C1 segment of cervical spinal cord (tissue), 14 donors: ENCODE measurements at regions not wholly inside any gene's neighbourhood (a gene's known extent, or its start where the extent isn't known, plus 50 kb on each side); places are given as distances from the start of the nearest gene placed in this dataset.

Experiments
- DNase-seq, 14 donors: peaks; one replicate each; lab custom pipeline; 2025; lab: John Stamatoyannopoulos, UW

- DNase-seq = no peak
Observed at GRCh38 chr6:120096696-120097260, 747.2 kb upstream of the MAN1A1 start.

GRCh38 chr6:120083186-120083585 lies 733.6 kb upstream of the MAN1A1 start:
- no peak for DNase-seq

- DNase-seq = no peak
Observed at GRCh38 chr6:120077489-120077888, 727.9 kb upstream of the MAN1A1 start.

GRCh38 chr6:120058410-120058809 lies 708.8 kb upstream of the MAN1A1 start:
- no peak for DNase-seq

- no peak for DNase-seq
Observed at GRCh38 chr6:120056085-120056484, 706.5 kb upstream of the MAN1A1 start.

- DNase-seq = no peak
Observed at GRCh38 chr6:120055071-120055470, 705.5 kb upstream of the MAN1A1 start.

- no peak for DNase-seq
Observed at GRCh38 chr6:120039664-120040063, 690.1 kb upstream of the MAN1A1 start.

- DNase-seq = no peak
Observed at GRCh38 chr6:120031837-120032236, 682.3 kb upstream of the MAN1A1 start.

- no peak for DNase-seq
Observed at GRCh38 chr6:120026791-120027190, 677.2 kb upstream of the MAN1A1 start.

GRCh38 chr6:120010075-120010474 lies 660.5 kb upstream of the MAN1A1 start:
- DNase-seq = no peak

GRCh38 chr6:120005292-120005976 lies 655.9 kb upstream of the MAN1A1 start:
- no peak for DNase-seq

GRCh38 chr6:119986934-119987549 lies 637.5 kb upstream of the MAN1A1 start:
- DNase-seq = no peak

GRCh38 chr6:119985952-119986736 lies 636.6 kb upstream of the MAN1A1 start:
- no peak for DNase-seq

- no peak for DNase-seq
Observed at GRCh38 chr6:119980802-119981201, 631.2 kb upstream of the MAN1A1 start.

GRCh38 chr6:119979862-119980261 lies 630.3 kb upstream of the MAN1A1 start:
- no peak for DNase-seq

- DNase-seq = no peak
Observed at GRCh38 chr6:119978274-119978889, 628.8 kb upstream of the MAN1A1 start.

GRCh38 chr6:119974430-119975159 lies 625.0 kb upstream of the MAN1A1 start:
- no peak for DNase-seq

GRCh38 chr6:119966484-119966883 lies 616.9 kb upstream of the MAN1A1 start:
- no peak for DNase-seq

GRCh38 chr6:119965900-119966299 lies 616.3 kb upstream of the MAN1A1 start:
- DNase-seq = no peak

GRCh38 chr6:119965008-119965407 lies 615.4 kb upstream of the MAN1A1 start:
- no peak for DNase-seq

GRCh38 chr6:119962505-119962904 lies 612.9 kb upstream of the MAN1A1 start:
- no peak for DNase-seq
